NCI-H1105 (cell line): ENCODE measurements at regions not wholly inside any gene's neighbourhood (a gene's known extent, or its start where the extent isn't known, plus 50 kb on each side); places are given as distances from the start of the nearest gene placed in this dataset.

ENCODE experiments used
- DNase-seq: peaks from one replicate; lab custom pipeline; 2025; lab: John Stamatoyannopoulos, UW

DNA sequence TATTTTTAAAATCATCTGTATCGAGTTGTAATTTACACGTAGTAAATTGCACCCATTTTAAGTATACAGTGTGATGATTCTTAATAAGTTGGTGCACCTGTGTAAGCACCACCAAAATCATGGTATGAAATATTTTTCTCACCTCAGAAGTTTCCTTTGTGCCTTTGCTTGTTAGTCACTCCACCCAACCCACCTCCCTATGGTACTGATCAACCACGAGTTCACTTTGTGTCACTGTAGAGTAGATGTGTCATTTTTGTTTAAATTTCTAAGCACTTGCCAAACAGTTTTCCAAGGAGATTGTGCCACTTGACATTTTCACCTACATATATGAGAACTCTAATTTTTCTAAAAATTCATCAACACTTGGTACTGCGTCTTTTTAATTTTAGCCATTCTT, 806.5 kb downstream of the TLR4 start:
- DNase-seq = no peak

DNA sequence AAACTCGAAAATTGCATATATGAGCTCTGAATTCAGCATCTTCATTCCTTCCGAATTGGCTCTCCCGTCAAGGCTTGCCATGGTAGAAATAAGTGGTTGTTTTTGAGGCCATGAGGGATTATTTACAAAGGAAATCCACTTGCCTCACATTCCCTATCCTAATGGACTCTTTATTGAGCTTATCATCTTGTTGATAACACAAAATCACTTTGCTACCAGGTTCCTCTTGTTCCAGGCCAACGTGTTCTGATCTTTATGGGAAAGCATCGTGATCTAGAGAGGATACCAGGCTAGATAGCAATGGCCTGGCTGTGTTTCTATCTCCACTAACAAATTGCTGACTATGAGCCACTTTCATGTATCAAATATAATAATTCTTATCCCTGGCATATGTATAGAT, 811.7 kb downstream of the TLR4 start:
- DNase-seq = no peak

DNA sequence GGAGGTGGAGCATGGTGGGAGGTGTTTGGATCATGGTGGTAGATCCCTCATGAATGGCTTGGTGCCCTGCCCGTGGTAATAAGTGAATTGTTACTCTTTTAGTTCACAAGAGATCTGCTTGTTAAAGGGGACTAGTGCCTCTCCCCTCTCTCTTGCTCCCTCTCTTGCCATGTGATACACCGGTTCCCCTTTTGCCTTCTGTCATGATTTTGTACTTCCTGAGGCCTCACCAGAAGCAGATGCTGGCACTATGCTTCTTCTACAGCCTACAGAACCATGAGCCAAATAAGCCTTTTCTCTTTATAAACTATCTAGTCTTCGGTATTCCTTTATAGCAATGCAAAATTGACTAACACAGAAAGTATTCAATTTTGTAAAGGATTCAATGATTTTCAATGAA, 817.1 kb downstream of the TLR4 start:
- DNase-seq = no peak

DNA sequence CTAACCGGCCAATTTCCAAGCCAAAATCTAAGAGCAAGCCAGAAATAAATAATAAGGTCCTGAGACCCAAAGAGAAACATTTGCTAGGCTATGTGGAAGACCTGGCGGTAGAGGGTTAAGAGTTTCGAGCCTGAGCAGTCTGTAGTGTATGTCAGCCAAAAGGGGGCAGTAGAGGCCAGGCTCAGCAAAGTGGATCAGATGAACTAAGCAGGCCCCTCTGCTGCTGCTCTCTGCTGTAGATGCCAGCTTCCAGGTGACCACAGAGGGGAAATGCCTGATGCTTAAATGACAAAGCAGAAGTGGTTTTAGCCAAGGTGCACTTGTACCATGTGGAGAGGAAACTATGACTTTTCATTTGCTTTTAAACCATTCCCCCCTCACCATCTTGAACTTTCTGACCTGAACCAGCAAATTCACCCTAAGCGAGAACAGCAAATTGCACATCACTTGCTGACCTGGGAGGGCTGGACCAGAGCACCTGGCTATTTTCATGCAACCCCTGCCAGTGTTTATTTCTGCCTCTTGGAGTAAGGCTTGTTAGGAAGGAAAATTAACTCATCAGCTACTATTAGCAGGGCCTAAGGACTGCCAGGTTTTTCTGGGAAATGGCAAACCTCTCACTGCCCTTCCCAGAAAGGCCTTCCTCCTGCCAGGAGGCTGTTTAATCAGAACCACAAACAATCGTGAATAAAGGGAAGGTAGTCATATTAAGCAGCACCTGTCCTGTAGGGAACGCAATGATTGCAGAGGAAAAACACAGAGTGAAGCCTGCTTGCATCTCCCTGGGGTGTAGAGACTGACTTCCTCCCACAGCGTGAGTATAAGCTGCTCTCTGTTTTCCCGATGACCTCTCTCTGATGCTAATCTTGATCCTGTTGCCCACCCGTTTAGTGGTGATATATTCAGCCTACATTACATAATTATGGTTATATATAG, 818.2 kb downstream of the TLR4 start:
- no peak for DNase-seq

DNA sequence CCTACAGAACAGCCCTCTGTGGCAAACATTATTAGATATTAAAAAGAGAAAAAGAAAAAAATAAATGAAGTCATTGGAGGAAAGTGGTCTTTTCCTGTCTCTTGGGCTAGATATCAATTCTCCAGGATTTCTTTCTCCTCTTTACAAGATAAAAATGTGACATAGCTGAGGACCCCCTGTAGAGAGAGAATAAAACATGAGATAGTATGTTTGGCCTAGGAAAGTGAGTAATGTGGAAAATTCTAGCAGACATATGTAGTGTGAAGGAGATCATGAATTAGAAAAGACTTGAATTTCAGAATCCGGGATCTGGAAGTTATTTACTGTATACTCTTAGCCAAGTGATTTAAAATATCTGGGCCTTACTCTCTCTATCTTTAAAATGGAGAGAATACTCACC, 823.1 kb downstream of the TLR4 start:
- no peak for DNase-seq

DNA sequence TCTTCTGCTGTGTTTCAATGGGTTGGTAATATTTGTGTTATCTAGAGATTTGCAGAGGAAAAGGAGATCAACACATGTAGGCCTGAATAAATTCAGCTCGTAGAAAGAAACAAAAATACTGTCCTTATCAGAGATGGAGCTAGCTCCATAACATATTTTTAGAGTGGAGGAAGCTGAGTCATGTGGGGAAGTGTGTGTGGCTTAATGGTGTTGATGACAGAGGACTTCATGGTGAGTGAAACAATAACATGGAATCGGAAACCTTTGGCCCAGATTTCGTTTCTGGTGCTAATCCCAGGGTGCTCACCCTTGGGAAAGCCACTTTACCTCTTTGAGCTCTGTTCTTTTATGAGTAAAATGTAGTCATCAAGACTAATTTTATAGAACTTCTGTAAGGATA, 825.0 kb downstream of the TLR4 start:
- DNase-seq = no peak

DNA sequence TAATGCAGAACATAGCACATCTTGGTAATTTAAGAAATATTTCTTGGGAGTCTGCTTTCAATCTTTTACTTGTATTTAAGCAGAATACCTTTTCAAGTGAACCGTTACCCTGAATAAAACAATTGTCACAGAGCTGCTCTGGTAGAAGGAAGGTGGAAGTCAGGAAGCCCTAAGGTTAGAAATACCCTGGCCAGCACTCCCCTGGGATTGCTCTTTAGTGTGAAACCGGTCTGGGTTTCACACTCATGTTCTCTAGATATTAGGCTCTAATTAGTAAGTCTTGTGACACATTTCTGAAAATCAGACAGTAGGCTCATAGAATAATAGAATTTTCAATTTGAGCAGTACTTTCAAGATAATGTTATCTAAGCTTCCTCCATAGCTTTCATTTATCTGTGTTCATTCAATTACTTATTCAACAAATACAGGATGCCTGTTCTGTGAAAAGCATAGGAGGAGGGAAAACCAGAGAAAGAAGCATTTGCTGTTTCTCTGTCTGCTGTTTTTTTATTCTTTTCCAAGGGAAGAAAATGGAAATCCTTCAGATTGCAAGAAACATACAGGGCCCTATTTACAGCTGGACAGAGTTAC, 825.5 kb downstream of the TLR4 start:
- DNase-seq = no peak

DNA sequence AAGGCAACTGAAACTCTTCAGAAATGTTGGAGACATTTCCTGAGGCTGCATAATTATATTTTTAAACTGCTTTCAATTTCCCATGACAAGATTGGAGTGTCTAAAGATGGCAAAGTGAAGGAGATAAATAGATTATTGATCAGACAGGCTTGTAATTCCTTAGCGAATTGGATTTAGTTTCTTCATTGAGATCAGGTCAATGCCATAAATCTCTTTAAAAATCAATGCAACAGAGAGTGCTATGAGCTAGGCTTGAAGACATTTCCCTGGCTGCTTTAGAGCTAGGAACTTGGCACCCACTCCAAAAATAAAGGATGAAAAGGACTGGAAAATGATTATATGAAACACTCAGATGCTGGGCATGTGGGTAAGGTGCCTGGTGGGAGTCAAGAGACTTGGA, 828.4 kb downstream of the TLR4 start:
- DNase-seq = no peak

DNA sequence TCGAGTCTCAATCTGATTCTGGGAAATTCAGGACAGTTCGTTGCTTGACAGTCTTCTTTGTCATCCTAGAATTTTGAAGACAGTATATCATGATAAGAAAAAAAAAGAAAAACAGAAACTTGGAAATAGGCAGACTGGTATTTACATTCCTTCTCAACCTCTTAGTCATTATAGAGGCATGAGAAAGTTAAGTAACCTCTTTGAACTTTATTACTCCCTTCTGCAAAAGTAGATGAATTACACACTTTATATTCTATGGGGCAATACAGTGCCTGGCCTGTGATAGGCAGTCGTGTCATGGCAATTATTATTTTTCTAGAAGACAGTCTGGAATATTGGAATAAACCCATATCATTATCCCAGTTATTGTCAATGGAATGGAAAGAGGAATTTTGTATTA, 828.9 kb downstream of the TLR4 start:
- no peak for DNase-seq

DNA sequence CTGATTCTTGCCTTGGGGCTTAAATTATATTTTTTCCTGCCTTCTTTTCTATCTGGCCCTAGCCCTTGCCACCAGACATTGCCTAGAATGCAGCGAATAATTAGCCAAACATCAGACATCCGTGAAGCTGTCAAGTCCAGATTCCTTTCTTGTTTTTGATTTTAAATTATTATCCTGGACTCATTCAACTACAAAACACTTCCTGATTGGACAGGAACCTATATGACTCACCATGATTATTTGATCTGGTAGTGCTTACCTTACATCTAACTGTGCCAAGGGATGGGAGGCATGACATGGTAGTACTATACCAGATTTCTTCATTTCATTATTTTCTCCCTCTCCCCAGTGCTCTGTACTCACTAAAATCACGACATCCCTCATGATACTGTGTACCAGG, 829.6 kb downstream of the TLR4 start:
- DNase-seq = no peak

DNA sequence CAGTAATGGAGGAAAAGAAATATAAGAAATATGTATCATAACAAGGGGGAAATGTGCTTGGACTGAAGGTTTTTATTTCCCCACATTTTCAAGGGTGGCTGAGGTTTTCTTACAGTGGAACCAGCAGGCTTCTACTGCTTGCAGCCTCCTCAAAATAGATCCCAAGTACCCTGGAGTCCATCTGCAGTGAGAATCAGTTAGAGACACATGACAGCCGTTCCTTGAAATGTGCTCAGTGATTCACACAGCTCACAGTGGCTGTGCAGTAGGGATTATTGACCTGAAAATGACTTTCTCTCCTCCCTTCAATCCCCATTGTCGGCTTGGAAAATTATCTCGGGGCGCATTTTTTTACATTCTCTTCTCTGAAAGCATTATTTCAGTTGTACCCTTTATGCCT, 832.0 kb downstream of the TLR4 start:
- DNase-seq = no peak

DNA sequence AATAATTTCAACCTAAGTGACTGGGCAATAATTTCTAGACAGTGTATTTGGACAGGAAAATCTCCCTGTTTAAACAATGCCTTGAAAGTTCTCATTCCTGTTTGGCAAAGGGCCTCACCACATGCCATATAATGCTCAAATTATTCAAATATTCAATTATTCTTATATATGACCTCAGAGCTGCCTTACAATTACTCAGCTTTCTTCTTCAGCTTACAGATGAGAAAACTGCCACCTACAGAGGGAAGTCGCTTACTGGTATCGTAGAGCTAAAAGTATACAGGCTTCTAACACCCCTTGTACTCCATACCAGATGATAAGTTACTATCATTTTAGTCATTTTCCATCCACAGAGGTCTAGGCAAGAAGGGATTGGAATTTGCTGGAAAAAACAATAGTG, 830.3 kb downstream of the BRINP1 start:
- DNase-seq = no peak

DNA sequence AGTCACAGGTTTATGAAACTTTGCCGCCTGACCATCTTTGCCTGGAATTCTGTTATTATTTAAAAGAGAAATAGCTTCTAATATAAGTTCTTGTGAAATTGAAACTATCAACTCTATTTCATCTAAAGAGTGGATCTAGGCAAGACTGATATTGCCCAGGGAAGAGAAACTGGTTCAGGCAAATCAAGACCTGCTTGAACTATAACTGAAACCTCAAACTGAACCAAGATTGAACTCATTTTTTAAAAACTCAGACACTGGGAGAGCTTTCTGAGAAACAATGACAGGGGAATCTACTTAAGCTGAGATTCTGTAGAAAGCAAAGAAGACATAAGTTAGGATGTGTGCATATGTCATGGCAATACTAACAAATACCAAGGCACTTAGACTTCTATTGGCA, 815.8 kb downstream of the BRINP1 start:
- no peak for DNase-seq

DNA sequence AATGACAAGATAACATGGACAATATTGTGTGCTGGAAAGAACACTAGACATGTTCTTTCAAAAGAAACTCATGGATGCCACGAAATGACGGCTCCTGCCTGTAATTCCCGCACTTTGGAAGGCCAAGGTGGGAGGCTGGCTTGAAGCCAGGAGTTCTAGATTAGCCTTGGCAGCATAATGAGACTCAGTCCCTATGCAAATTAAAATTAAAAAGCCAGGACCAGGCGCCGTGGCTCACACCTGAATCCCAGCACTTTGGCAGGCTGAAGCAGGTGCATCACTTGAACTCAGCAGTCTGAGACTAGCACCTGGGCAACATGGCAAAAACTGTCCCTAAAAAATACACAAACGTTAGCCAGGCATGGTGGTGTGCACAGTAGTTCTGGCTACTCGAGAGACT, 814.2 kb downstream of the BRINP1 start:
- DNase-seq = no peak

DNA sequence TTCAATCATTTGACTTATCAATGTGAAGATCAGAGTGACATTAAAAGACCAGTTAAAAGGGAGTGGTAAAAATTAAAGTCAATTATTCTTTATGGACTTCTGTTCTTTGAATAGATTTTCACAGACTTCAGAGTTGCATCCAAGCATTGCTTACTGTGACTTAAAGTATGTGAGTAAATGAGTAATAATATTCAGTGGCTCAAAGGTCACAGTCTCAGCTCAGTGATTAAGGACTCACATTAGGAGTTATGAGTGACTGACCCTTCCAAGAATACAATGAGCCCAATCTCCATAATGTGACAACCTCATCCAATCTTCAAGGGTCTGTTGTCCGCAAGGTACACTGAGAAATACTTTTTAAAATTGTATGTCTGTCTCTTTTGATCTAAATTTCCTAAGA, 811.2 kb downstream of the BRINP1 start:
- no peak for DNase-seq

DNA sequence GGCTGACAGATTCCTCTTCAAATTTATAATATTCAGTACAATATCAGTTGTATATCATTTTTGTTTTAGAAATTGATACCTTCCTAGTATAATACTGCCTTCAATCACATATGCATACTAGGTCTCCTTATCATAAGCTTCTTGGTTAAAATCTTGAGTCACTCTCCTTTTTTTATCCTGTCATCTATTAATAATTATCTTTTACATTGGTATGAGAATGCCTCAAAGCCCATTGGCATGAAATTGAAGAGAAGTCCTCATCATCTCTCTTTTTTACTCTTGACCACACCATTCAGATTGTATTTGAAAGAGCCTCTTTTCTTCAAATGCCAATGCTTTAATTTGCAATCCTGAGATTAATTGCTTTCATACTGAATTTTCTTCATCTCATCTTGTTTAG, 810.3 kb downstream of the BRINP1 start:
- no peak for DNase-seq

DNA sequence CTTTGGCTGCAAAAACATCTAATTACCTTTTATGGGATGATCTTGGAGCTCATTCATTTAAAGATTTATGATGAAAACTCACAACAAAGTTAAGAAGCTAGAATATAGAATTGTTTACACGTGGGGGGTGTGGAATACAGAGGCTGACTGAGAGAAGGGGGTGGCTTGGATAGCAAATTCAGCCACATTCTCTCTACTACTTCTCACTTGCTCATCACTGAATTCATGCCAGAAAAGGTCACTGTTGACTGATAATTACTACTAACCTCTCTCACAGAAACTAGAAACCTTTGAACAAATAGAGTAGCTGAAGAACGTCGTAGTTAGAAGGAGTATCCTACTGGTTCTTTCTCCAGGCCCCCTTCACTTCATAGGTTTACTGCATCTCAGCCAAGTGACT, 808.2 kb downstream of the BRINP1 start:
- DNase-seq = no peak

DNA sequence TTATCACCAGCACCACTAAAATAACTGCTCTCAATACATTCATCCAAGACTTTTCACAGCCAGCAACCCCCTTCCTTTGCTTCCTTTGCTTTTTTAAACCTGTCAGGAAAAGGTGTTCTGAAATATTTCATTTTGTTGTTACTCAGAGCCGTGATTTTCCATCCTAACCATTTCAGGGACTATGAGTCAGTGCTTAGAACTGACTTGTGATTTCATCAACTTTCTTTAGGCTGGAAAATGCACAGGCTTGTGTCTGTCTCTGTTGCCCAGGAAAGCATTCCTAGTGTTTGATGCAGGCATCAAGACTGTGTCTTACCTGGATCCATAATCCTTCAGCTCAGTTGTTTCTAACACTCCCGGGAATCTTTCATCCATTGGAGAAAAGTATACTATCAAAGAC, 805.6 kb downstream of the BRINP1 start:
- DNase-seq = no peak

DNA sequence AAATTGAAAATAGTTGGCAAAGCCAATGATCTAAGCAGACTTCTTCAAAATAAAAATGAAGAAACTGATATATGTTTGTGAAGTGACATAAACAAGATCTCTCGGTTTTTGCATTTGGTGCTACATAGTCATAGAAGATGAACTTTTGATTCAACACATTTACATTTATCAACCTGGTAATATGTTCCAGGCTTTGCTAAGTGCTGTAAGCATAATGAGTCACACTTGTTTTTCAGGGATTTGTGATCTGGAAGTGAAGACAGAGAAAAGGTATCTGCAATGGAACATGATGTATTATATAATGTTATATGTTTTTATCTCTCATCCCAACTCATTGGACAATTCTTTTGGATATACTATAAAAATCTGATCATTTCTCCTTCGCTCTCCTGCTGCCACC, 801.4 kb downstream of the BRINP1 start:
- no peak for DNase-seq

DNA sequence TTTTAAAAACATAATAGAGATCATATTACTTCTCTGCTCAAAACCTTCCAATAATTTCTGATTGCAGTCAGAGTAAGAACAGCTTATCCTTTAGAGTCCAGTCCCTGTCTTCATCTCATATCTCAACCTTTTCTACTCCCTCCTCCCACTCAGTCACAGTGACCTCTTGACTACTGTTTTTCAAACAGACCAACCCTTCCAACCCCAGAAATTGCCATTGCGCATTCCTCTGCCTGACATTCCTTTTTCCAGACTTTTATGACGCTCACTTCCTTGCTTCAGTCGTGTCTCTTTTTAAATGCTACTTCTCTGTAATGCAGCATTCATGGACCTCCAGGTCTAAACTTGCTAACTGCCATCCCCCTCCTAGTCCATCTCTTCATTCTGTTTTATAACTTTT, 800.5 kb downstream of the BRINP1 start:
- no peak for DNase-seq

DNA sequence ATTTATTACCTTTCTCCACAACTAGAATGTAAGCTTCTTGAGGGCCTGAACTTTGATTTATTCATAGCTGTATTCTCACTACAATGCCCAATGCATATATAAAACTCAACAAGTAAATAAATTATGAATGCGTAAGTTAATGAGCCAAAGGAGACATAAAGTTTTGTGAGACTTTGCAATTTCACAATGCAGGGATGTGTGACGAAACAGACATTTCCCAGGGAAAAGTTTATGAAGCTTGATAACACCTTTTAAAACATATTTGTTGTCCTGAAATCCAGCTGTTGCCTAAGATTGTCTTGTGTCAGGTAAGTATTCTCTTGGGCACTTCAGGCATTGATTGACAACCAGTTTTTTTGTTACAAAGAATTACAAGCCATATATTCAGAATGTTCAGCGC, 800.1 kb downstream of the BRINP1 start:
- DNase-seq = no peak

DNA sequence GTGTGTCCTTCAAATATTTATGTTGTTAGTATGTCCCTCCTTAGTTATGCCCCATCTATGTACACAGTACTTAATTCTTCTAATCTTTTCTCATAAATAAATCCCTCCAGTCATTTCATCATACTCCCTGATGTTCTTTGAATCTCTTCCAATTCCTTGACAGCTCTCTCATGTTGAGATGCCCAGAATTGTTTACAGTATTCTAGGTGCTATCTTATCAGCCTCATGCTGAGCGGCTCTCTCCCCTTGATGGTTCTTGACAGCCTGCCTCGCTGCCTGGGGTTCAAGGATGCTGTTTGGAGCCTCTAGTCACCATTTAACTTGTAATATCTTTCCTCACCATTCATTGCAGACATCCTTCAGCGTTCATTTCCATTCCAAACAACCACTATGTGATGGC, 799.2 kb downstream of the BRINP1 start:
- no peak for DNase-seq

DNA sequence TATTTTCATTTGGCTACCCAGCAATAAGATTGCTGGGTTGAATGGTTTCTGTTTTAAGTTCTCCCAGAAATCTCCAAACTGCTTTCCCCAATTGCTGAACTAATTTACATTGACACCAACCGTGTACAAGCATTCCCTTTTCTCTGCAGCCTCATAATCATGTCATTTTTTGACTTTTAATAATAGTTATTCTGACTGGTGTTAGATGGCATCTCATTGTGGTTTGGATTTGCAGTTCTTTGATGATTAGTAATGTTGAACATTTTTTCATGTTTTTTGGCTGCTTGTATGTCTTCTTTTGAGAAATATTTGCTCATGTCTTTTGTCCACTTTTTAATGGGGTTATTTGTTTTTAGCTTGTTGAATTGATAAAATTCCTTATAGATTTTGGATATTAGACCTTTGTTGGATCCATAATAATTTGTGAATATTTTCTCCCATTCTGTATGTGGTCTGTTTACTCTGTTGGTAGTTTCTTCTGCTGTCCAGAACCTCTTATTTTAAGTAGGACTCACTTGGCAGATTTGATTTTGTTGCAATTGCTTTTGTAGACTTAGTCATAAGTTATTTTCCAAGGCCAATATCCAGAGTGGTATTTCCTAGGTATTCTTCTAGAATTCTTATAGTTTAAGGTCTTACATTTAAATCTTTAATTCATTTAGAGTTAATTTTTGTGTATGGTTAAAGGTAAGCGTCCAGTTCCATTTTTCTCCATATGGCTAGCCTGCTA, 793.7 kb downstream of the BRINP1 start:
- DNase-seq = no peak
